ENCODE measurements at regions not wholly inside any gene's neighbourhood (a gene's known extent, or its start where the extent isn't known, plus 50 kb on each side); places are given as distances from the start of the nearest gene placed in this dataset.
"Not testable (repeated sequence)": the region's sequence is repeated elsewhere in the genome, so short reads cannot be mapped to it uniquely, and the experiment has no call there.

- DNase-seq, result no peak
These were observed 382.1 kb upstream of the CDH18 start for GRCh38 chr5:20370061-20370460.

DNA sequence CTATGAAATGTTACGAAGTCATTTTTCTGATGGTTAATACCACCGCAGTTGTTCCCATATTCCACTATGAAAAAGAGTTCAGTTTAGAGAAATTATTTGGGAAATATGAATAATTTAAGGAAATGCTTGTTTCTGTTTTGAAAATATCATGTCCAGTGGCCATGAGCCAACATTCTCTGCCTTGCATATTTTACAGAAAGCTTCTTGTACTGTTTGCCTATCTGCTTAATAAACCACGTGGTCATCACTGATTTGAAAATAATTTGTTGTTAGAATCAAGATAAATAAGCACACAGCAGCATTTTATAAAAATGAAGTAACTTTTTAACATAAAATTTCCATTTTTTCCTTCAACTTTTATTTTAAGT is 381.5 kb upstream of the CDH18 start:
- DNase-seq, result no peak

DNA sequence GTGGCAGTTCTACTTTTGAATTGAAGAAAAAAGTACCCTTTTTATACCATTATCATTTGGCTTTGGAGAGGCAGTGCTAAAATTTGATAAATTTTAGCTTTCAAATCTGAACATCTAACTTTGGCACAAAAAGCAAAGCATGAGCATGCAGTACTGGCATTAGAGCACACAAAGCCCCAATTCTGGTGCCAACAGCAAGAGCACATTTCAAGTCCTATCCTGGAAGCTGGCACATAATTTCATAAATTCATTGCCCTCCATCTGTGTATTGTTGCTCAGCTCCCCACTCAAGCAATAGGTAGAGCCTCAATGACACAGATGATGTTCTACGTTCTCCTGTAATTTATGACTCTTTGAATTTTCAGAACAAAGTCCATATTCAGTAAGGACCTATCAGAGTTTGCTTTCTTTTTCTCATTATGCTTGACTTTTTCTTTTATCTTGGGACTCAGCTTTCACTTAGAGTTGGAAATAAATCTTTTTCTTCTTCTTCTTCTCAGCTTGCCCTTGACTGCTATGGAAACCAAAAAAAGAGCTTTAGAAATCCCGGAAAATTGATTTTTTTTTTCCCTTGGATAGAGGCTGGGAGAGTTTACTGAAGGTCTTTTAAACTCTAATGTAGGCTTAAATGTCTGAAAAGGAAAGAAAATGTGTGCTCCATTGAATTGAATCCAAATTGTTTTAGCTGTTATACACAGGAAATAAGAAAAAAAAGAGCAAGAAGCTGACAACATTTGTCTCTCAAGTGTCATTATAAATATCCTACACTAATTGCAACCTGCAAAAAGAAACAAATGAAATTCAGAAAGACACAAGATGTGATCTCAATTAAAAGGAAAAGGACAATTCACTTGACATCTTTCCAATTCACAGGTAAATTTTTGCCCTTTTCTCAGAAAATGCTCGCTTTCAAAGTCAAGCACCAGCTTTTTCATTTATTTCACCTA is 380.8 kb upstream of the CDH18 start:
- peak in 1 of 51 donors; percentile 3 for DNase-seq

DNA sequence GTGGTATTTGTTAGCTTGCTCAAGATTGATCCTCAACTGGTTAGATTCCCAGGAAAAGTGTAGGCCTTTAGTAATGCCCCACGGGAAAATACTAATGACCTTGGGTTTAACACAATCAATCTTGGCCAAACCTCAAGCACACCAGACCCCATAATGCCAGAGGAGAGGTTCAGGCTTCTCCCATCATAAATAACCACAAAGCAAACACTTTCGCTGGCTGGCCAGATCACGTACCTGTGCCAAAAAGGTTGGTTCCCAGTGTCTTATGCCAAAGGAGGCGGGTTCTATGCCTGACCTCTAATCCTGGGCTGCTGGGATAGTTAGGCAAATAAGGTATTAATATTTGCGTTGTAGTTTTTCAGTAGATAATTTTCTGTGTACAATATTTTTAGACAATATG is 379.2 kb upstream of the CDH18 start:
- DNase-seq, result no peak

DNA sequence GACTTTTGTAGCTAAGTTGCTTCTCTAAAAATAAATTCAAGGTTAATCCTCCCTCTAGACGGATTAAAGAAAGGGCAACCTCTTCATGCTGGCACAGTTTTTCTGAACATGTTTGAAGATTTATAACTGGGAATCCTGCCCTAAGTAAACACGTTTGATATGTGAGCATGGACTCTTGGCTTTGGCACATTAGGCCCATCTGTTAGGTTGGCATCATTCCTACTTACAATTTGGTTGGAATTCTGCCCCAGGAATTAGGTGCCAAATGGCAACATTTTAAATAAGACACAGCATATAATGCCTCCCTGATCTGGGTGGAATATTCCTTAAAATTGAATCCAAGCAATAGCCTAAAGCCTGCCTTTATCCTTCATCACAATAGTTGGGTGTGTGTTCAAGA is 372.3 kb upstream of the CDH18 start:
- DNase-seq, result no peak

GRCh38 chr5:20359377-20359776 is 371.4 kb upstream of the CDH18 start:
- no peak for DNase-seq

DNA sequence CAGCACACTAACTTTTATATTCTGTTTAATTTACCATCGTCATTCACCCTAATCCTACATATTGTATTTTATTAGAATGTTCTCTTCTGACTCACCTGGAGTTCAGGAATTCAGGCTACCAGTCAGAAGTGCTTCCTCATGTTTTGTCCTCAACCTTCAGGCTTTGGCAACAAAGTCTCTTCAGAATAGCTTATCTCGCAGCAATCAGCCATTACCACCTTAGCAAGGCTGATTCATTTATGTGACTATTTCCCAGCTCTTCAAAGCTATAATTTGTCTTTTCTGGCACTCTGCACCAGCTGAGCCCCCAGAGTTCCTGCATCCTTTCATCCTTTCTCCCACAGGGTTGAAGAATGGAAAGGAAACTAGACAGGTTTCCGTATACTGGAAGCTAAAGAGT is 365.5 kb upstream of the CDH18 start:
- DNase-seq, result no peak

GRCh38 chr5:20351849-20352248 is 363.8 kb upstream of the CDH18 start:
- DNase-seq, result no peak

DNA sequence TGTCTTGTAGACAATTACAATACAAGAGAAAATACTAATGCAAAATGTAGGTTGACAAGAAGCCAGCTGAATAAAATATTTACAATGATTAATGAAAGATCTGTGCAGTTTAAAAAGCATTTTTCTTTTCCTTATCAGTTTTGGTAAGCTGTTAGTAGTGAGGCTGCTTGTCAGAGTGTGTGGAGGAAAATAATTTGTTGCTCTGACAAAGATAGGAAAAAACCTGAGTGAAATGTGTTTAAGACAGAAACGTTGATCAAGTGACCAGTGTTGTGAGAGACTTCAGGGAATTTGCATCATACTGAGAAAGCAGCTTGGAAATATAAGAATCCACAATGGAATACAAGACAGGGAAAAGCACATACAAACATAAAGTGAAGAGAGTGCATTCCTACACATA is 360.3 kb upstream of the CDH18 start:
- no peak for DNase-seq

- no peak for DNase-seq
These were observed 359.3 kb upstream of the CDH18 start for GRCh38 chr5:20347334-20347733.

GRCh38 chr5:20340126-20340525 is 352.1 kb upstream of the CDH18 start:
- DNase-seq, result no peak

- no peak for DNase-seq
These were observed 348.0 kb upstream of the CDH18 start for GRCh38 chr5:20335978-20336377.

DNA sequence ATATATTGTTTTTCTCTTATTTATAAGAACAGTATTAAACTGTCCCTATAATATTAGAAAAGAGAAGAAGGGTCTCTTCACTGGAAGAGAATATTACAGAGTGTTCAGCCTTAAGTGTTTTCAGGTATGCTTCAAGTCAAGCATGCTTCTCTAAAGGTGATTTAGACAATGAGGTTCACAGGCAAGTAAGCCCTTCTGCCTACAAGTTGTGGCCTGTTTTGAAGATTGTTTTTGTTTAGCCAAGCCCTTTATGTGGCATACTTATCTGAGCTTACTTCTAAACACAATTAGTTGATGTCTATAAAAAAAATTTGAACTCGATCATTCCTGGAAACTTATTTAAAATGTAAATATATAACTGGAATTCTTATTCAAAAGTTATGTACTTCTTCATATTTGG is 343.8 kb upstream of the CDH18 start:
- no peak for DNase-seq

GRCh38 chr5:20323323-20323722 is 335.3 kb upstream of the CDH18 start:
- DNase-seq, result no peak

- no peak for DNase-seq
These were observed 319.4 kb upstream of the CDH18 start for GRCh38 chr5:20307391-20307790.

GRCh38 chr5:20305463-20305862 is 317.5 kb upstream of the CDH18 start:
- no peak for DNase-seq

DNA sequence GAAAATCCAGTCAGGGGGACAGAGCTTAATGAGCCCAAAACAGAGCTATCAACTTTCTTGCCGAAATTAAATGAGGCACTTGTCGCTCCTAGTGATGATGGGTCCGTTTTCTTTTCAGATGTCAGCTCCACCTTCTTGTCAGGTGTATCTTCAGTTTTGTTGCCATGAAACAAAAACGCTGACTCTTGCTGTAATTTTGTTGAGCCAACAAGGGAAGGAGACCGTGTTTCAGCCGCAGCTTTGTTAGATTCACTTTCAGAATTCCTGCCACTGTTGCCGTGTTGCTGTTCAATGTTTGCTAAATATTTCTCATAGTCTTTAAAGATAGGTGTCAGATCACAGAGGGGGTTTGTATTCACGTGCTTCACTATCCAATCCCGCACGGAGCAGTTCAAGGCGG is 316.6 kb upstream of the CDH18 start:
- not testable (repeated sequence) for DNase-seq

GRCh38 chr5:20300110-20300509 is 312.1 kb upstream of the CDH18 start:
- no peak for DNase-seq

DNA sequence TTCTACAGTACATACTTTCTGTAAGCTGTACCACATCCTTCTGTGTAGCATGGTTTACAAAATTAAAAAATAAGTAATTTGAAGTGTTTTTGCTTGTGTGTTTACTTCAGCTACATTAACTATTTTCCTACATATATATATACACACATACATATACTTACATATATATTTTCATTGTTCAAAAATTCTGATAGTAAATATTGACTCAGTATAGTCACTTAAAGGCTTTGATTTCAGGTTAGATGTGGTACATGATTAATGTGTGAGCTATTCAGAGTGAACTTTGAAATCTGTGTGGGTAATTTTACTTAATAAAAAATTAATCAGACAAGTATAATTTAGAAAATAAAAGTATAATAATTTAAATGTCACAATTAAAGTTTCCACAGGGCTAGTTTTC is 306.7 kb upstream of the CDH18 start:
- no peak for DNase-seq

- DNase-seq, result no peak
These were observed 303.8 kb upstream of the CDH18 start for GRCh38 chr5:20291766-20292165.

- DNase-seq, result no peak
These were observed 299.6 kb upstream of the CDH18 start for GRCh38 chr5:20287640-20288039.

GRCh38 chr5:20286512-20286911 is 298.5 kb upstream of the CDH18 start:
- no peak for DNase-seq

GRCh38 chr5:20276959-20277263 is 288.9 kb upstream of the CDH18 start:
- DNase-seq, result no peak
